ENCODE measurements at regions not wholly inside any gene's neighbourhood (a gene's known extent, or its start where the extent isn't known, plus 50 kb on each side); places are given as distances from the start of the nearest gene placed in this dataset.
A peak's percentile ranks its signal among the peaks of the same experiment; 100 is the strongest.

- no peak for TF ChIP-seq CTCF (IDR thresholded peaks at IDR 0.05; ENCODE audit: low read depth, low read length, missing control alignments)
- no peak overlapping the region for H3K4me3 ChIP-seq (replicated peaks; ENCODE audit: low read depth, low read length)
- DNase-seq (ENCODE audit: extremely low read depth, low read depth), result no peak
Measured at GRCh38 chr7:106177300-106177690, 65.2 kb upstream of the SYPL1 start.

DNA sequence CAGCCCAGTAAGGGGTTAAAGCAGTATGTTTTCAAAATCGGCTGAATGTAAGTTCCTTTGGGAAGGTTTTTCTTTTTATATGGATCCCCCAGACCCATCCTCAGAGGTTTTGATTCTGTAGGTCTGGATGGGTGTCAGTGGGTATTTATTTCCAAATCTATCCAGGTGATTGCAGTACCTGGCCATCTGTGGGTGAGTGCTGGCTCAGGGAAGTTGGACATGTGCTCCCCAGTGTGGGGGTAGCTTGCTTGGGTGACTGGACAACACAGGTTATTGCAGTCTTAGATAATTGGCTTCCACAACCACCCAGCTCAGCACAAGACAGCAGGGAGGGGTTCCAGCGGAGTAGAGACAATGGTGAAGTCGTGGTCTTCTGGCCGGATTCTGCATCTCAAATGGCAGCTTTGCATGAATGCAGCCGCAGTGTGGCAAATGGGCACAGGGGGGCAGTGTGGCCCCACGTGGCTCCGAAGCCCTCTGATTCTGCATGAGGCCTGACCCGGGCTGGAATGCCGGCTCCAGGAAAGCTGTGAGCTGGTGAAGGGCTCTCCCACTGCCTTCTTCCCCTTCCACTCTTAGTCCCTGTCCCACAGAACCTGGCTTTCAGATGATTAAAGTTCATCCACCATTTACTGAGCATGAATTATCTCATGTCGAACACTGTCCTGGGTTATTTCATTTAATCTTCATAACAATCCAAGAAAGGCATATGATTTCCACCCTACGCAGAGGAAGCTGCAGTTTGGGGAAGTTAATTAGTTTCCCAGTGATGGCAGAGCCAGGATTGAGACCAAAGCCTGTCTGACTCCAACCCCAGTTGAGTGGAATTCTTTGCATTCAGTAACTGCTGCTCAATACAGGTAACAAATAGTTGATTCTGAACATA, 64.5 kb upstream of the SYPL1 start:
- no peak overlapping the region for H3K4me3 ChIP-seq (replicated peaks; ENCODE audit: low read depth, low read length)
- peak; percentile 94 for TF ChIP-seq CTCF (IDR thresholded peaks at IDR 0.05; ENCODE audit: low read depth, low read length, missing control alignments)
- peak; percentile 41 for DNase-seq (ENCODE audit: extremely low read depth, low read depth)

GRCh38 chr7:106175507-106175906, 63.4 kb upstream of the SYPL1 start:
- no peak for DNase-seq (ENCODE audit: extremely low read depth, low read depth)
- TF ChIP-seq CTCF (IDR thresholded peaks at IDR 0.05; ENCODE audit: low read depth, low read length, missing control alignments), result no peak
- no peak overlapping the region for H3K4me3 ChIP-seq (replicated peaks; ENCODE audit: low read depth, low read length)

DNA sequence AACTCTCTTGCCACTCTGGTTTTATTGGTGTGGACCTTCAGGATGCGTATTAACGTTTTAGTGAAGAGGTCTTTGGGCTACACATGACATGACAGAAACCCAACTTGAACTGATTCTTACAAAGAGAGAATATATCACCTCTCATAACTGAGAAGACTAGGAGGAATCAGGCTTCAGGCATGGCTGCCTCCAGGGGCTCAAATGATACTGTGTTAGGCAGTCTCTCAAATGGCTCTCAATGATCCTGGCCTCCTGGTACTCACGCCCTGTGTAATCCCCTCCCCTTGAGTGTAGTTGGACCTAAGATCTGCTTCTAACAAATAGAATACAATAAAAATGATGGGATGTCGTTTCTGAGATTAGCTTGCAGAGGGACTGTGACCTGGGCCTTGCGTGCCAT, 58.5 kb upstream of the SYPL1 start:
- no peak for TF ChIP-seq CTCF (IDR thresholded peaks at IDR 0.05; ENCODE audit: low read depth, low read length, missing control alignments)
- DNase-seq (ENCODE audit: extremely low read depth, low read depth), result no peak
- no peak overlapping the region for H3K4me3 ChIP-seq (replicated peaks; ENCODE audit: low read depth, low read length)

DNA sequence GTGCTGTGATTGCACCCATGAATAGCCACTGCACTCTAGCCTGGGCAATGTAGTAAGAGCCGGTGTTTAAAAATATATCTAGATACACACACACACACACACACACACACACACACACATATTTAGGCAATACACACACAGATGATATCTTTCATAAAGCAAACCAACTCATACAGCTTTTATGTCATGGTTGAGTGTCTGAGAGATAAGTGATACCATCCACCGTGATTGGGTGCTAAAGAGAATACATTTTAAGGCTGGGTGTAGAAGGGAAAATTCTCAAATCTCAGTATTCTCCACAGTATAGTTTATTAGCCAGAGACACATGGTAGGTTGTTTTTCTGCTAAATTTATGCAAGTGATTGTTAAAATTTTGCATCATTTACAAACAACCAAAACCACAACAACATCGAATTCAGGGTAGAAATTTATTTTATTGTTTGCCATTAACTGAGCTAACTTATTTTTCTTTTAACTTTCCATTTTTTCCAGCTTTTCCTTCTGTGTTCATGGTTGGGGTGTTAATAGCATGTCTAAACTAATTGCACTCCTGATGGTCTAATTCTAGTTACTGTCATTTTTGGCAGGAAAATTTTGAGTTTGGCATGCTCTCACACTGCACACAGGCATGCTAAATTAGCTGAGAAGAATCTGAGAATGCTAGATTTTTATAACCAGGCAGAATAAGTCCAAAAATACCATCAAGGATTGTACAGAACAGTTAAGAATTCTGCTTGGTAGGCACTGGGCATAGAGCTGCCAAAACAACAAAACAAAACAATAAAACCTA, 57.9 kb upstream of the SYPL1 start:
- H3K4me3 ChIP-seq (replicated peaks; ENCODE audit: low read depth, low read length), result no peak overlapping the region
- DNase-seq (ENCODE audit: extremely low read depth, low read depth), result no peak
- TF ChIP-seq CTCF (IDR thresholded peaks at IDR 0.05; ENCODE audit: low read depth, low read length, missing control alignments), result no peak

- no peak for TF ChIP-seq CTCF (IDR thresholded peaks at IDR 0.05; ENCODE audit: low read depth, low read length, missing control alignments)
- H3K4me3 ChIP-seq (replicated peaks; ENCODE audit: low read depth, low read length), result no peak overlapping the region
- no peak for DNase-seq (ENCODE audit: extremely low read depth, low read depth)
Measured at GRCh38 chr7:106167439-106168136, 55.5 kb upstream of the SYPL1 start.
